HL-60/S4 treated with phorbol 12-myristate 13-acetate at 8.2 ng/mL for 4 days and 3 days (cell line): ENCODE measurements at regions not wholly inside any gene's neighbourhood (a gene's known extent, or its start where the extent isn't known, plus 50 kb on each side); places are given as distances from the start of the nearest gene placed in this dataset.

ENCODE experiments used
- in situ Hi-C: fragments of 300-500 bp; cut with MboI; formaldehyde crosslinking; loops from 2 replicates; pipeline ENCODE4 v1.15.0; 2022; ENCODE audit warnings: low sequenced_read_pairs

DNA sequence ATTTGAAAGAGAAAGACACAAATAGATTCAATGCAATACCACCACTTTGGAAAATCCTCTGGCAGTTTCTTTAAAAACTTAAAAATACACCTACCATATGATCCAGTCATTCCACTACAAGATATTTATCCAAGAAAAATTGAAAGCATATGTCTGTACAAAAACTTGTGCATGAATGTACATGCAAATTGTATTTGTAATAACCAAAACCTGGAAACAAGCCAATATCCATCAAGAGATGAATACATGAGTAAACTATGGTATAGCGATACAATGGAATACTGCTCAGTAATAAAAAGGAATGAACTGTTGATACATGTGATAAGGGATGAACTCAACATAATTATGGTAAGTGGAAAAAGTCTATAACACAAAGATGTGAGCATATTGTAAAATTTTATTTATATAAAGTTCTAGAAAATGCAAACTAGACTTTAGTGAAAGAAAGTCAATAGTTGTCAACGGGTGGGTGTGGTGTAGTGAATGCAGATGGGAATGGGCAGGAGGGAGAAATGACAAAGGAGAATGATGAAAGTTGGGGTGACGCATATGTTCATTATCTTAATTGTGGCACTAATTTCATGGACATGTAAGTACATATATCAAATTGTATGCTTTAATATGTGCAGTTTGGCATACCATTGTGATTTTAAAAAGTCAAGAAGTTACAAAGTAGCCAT, 347.5 kb downstream of the SAMD5 start:
- in situ Hi-C loops = no loop called here

GRCh38 chr6:147856687-147857086, 348.2 kb downstream of the SAMD5 start:
- in situ Hi-C loops = no loop called here

DNA sequence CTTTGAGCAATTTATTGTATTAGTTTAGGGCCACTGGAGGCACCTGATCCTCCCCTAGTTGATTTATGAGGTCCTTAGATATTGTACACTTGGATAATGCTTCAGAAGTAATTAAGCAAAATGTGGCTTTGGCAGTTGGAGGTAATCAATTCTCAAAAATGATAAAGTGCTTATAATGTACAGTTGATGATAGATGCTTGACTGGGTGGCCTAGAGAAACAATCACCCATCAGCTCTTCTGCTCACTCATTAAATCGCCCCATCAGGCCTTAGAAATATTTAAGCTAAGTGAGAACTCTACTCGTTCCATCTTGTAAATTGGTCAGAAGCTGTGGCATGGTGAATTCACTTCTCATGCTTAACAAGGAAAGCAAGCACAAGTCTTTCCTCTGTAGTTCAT, 349.9 kb downstream of the SAMD5 start:
- in situ Hi-C loops = no loop called here

- in situ Hi-C loops = no loop called here
Measured at GRCh38 chr6:147859071-147859470, 350.6 kb downstream of the SAMD5 start.

DNA sequence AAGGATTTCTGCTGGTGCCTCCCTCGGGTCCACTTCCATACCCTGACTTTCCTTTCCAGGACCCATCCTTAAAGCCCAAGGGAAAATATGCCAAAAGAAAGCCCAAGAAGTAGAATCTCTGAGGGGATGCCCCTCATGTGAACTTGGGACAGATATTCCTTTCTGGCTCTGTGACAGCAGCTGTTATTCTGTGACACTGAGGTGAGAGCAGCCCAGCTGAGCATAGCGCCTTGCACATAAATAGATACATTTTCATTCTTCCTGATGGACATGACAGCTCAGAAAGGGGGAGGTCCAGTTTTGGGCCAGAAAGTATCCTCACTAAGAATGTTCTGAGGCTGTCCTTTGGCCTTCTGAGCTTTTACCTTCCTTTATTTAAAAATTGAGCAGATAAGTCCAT, 353.2 kb downstream of the SAMD5 start:
- in situ Hi-C loops = no loop called here

DNA sequence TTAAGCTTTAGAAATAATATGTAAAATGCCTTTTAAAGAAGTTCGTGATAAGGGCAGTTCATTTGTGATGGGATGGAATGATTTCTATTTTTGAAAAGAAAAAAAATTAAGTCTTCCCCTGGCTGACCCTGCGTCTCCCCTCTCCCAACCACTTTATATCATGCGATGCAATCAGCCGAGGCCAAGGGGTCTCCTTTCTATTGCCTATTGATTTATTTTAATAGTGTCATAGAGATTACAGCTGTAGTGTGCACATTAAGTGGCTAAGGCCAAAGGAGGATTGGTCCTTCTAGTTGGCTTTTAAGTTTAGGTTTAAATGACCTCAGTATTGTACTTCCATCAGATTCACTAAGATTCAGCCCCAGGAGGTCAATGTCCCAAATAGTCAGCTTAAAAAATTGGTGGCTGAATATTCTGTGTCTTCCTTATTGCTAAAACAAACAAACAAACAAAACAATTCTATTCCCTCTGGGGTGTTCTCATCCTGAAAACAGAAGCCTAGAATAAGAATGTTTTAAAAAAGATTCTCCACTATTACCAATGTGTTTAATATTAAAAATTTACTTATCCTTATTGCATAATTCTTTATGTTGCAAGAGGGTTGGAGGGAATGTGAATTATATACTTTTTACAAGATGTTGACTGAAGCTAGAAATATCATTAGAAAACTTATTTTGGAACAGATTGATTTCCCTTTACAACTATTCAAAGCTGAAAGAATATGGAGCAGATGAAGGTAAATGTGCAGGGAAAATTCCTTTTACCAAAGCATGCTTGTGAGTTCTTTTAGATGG, 359.1 kb downstream of the SAMD5 start:
- in situ Hi-C loops = no loop called here

DNA sequence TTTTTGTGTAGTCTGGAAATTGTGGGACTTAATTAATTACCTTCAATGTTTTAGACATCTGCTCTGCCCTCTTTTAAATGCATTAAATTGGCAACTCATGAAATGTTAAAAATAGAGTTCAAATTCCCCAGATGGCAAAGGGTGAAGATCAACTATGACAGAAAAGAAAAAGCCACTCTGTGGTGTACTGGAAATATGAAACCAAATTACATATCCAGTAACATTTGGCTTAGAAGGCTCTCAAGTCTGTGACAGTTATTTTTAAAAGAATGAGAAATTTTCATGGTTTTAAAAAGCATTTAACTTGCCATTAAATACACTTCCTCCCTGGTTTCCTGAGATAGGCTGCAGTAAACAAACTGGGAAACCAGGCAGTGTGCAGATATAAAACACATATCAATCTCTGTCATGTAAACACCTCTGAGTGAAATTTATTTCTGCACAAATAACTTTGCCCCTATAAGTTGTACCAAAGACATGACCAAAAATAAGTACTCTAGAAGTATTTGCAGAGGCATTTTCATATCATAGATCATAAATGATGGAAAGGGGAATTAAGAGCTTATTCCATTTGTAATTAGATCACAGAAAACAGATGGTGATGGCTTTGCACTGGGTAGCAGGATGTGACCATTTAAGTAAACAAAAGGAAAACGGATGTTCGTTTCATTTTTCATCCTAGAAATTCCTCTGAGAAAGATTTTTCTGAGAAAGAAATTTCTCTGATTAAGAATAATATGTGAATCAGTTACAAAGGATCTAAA, 360.1 kb downstream of the SAMD5 start:
- in situ Hi-C loops = no loop called here

DNA sequence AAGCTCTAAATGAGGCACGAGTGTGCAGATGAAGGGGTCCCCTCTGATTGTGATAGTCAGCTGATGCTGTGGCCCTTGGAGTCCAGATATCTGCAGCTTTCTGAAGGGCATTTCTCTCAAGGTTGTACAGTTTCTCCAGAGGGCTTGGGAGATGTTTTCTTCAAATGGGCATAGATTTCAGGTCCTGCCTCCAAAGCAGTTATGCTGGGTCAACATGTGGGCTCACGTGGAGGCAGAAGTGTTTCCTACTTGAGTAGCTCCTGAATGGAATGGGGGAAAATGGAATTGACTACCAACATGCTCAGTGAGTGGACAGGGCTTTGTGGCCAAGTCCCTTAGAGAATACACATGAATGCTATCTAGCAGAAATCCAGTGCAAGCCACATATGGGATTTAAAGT, 360.7 kb downstream of the SAMD5 start:
- in situ Hi-C loops = no loop called here

DNA sequence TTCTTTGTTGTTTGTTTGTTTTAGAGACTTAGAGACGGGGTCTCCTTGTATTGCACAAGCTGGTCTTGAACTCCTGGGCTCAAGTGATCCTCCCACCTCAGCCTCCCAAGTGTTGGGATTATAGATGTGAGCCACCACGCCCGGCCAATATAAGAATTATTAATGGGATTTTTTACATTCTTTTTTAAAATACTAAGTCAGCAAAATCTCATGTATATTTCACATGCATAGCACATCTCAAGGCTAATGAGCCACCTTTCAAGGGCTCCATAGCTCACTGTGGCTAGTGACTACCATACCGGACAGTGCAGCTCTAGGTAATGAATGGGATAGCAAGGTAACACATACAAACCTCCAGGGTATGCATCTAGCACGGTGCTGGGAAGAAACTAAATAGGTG, 361.4 kb downstream of the SAMD5 start:
- in situ Hi-C loops = no loop called here

- in situ Hi-C loops = no loop called here
Measured at GRCh38 chr6:147870506-147871110, 362.1 kb downstream of the SAMD5 start.

GRCh38 chr6:147872002-147872401, 363.5 kb downstream of the SAMD5 start:
- in situ Hi-C loops = no loop called here

DNA sequence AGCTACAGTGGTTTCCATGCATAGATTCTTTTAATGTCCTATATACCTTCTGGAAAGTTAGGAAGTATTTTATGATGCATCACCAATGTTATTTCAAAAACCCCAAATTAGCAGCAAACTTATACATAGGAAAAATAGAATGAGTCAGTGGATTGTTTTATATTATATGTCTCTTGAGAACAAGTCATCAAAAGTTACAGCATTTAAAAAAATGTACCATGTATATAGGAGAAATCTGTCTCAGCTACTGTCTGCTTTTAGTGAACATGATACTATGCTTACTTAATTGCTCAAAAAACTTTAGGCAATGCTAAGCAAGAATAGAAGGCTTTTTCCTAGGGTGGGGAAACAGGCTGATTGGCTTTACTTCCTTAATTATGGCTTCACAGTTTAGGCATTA, 365.3 kb downstream of the SAMD5 start:
- in situ Hi-C loops = no loop called here

DNA sequence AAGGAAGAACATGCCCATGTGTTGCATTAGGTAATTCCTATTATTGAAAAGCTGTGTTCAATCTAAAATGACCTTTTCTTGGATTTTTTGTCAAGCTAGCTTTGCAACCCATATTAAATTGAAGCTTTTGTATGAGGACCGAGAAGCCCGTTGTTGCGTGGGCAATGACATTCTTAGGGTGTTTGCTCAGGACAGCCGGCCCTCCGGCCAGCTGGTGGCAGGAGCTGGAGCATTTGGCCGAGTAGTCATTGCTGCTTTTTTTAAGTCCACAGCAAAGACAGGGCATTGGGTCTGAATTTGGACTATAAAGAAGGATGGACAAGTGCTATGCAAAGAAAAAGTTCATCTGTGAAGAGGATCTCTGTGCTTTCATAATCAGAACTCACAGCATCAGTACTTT, 365.8 kb downstream of the SAMD5 start:
- in situ Hi-C loops = no loop called here

GRCh38 chr6:147879031-147879580, 370.6 kb downstream of the SAMD5 start:
- in situ Hi-C loops = no loop called here

DNA sequence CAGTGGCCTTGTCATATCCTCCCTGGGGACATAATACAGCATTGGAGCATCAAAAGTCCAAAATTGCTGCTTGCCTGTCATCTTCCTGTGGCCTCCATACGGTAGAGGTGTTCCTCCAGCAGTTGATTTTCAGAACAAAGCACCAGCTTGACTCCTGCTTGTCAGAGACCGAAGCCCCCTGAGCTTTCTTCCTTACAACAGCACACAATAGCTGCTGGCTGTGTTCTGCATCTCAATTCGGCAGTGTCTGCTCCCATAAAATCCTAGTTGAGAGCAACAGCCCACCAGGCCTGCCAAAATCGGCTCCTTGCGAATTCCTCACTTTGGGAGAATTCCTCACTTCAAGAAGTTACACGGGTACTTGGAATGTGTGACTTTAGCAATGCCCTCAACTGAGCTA, 372.9 kb downstream of the SAMD5 start:
- in situ Hi-C loops = no loop called here

DNA sequence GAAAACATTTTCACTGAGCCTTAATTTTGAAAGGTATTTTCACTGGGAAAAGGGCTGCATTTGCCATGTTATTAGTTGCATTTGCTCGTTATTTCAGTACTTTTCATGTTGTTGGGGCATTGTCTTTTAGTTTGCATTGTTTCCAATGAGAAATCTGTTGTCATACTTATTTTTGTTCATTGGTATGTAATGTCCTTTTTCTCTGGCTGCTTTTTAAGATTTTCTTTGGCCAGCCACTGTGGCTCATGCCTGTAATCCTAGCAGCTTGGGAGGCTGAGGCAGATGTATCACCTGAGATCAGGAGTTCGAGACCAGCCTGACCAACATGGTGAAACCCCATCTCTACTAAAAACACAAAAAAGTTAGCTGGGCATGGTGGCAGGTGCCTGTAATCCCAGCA, 379.9 kb downstream of the SAMD5 start:
- in situ Hi-C loops = no loop called here

GRCh38 chr6:147891671-147892070, 383.2 kb downstream of the SAMD5 start:
- in situ Hi-C loops = no loop called here

DNA sequence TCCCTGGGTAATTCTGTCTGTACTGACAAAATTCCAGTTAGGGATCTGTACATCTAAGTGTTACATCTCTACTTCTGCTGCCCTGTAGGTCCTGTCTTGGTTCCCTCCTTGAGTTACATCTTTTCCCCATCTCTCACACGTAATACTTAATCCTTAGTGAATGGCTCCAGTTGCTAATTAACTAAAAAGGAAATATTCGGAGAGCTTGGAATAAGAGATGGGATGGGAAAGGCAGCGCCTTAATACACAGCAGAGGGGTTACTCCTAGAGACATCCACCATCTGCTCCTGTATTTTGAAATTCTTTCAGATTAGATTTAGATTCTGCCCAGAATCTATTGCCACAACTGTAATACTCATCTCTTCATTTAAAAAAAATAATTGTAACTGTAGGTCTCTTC, 384.0 kb downstream of the SAMD5 start:
- in situ Hi-C loops = no loop called here

- in situ Hi-C loops = no loop called here
Measured at GRCh38 chr6:147895272-147895671, 386.8 kb downstream of the SAMD5 start.

GRCh38 chr6:147900247-147900830, 391.8 kb downstream of the SAMD5 start:
- in situ Hi-C loops = no loop called here

GRCh38 chr6:147903321-147903720, 394.8 kb downstream of the SAMD5 start:
- in situ Hi-C loops = no loop called here
